GM12878 (cell line): ENCODE measurements at regions not wholly inside any gene's neighbourhood (a gene's known extent, or its start where the extent isn't known, plus 50 kb on each side); places are given as distances from the start of the nearest gene placed in this dataset.

Source experiments
- ATAC-seq: fragments of 200-7000 bp; cut with Tn5 transposase; 3 replicates; pipeline ENCODE4 v1.9.1; 2020; ENCODE audit warnings: mild to moderate bottlenecking, moderate library complexity
- BruUV-seq: library from RNA; stranded (reverse); fragments of 400-500 nt; replicated peaks from 2 replicates; lab custom pipeline; 2021; lab: Mats Ljungman, UMichigan
- CTCF ChIA-PET: fragments of 300-600 bp; sonication (Branson Sonifier 250); formaldehyde crosslinking; extraction: SDS; loops from one replicate; lab custom pipeline; 2021; ENCODE audit warnings: inconsistent platforms; lab: Yijun Ruan, JAX
- POLR2A ChIA-PET: fragments of 350-600 bp; formaldehyde crosslinking; extraction: SDS; loops from one replicate; lab custom pipeline; 2021; ENCODE audit warnings: inconsistent platforms; lab: Charles Lee
- RAD21 ChIA-PET: fragments of 300-600 bp; sonication (Branson Sonifier 250); formaldehyde crosslinking; loops from one replicate; lab custom pipeline; 2023; ENCODE audit warnings: antibody characterized with exemption; ENCODE audit not compliant: unreplicated experiment; lab: Charles Lee
- SMC1A ChIA-PET: fragments of 300-600 bp; sonication (Branson Sonifier 250); formaldehyde crosslinking; loops from one replicate; lab custom pipeline; 2023; ENCODE audit not compliant: unreplicated experiment, uncharacterized antibody; lab: Charles Lee
- DNase-seq: peaks from one replicate; pipeline ENCODE4 v3.0.0-alpha.2; 2011; ENCODE audit warnings: low read depth, low spot score
- FAIRE-seq: peaks from 3 replicates; lab custom pipeline; 2011; peaks lifted over from hg19 to GRCh38; lab: Jason Lieb, UNC
- H2AFZ ChIP-seq: 2 replicates; pipeline ENCODE4 v1.6.0; 2011; ENCODE audit warnings: low read depth, low read length, control low read depth; ENCODE audit not compliant: control insufficient read depth
- H3K27ac ChIP-seq: 2 replicates; pipeline ENCODE4 v1.5.1; 2011; ENCODE audit warnings: control low read depth; ENCODE audit not compliant: control insufficient read depth, insufficient read depth
- H3K27me3 ChIP-seq, 2 experiments: replicated peaks in 1 of 2; 2 replicates each; pipeline versions ENCODE4 v1.6.0 to v1.6.1; 2011; ENCODE audit warnings: low read length in 1 of 2; ENCODE audit not compliant: control insufficient read depth in 2 of 2, insufficient read depth in 2 of 2
- H3K36me3 ChIP-seq, 2 experiments: 2 replicates each; pipeline ENCODE4 v1.5.1; 2011; ENCODE audit warnings: low read length in 1 of 2; ENCODE audit not compliant: control insufficient read depth in 2 of 2, insufficient read depth in 2 of 2
- H3K4me1 ChIP-seq: 2 replicates; pipeline ENCODE4 v1.6.1; 2011; ENCODE audit warnings: mild to moderate bottlenecking, low read length, moderate library complexity, mixed read lengths; ENCODE audit not compliant: control insufficient read depth, insufficient read depth
- H3K4me2 ChIP-seq: 2 replicates; pipeline ENCODE4 v1.6.0; 2011; ENCODE audit warnings: control low read depth; ENCODE audit not compliant: control insufficient read depth, insufficient read depth
- H3K4me3 ChIP-seq: fragments of 200-600 bp; sonication (generic); 2 replicates; pipeline ENCODE4 v1.5.1; 2016
- H3K79me2 ChIP-seq: 2 replicates; pipeline ENCODE4 v1.6.0; 2011; ENCODE audit warnings: low read length; ENCODE audit not compliant: control insufficient read depth, insufficient read depth
- H3K9ac ChIP-seq: 2 replicates; pipeline ENCODE4 v1.8.0; 2011; ENCODE audit warnings: low read length, control low read depth, mixed read lengths; ENCODE audit not compliant: control insufficient read depth, insufficient read depth
- H3K9me3 ChIP-seq: replicated peaks from 3 replicates; pipeline ENCODE4 v1.5.1; 2011; ENCODE audit warnings: mild to moderate bottlenecking, low read length; ENCODE audit not compliant: control insufficient read depth, insufficient read depth
- H4K20me1 ChIP-seq: 2 replicates; pipeline ENCODE4 v1.6.0; 2011; ENCODE audit not compliant: control insufficient read depth, insufficient read depth
- ATF2 ChIP-seq: IDR thresholded peaks from 2 replicates; pipeline ENCODE4 v1.6.1; 2012; ENCODE audit warnings: low read length, inconsistent platforms
- CHD4 ChIP-seq: fragments of 200-600 bp; sonication (generic); IDR thresholded peaks from 2 replicates; pipeline ENCODE4 v1.6.1; 2016; ENCODE audit warnings: mild to moderate bottlenecking
- CTCF ChIP-seq, 3 experiments: IDR thresholded peaks in 2 of 3; conservative IDR thresholded peaks in 1 of 3; 2 replicates each; pipeline ENCODE4 v1.5.1; 2011; ENCODE audit warnings: low read depth in 3 of 3, low read length in 3 of 3, mild to moderate bottlenecking in 3 of 3, control low read depth in 2 of 3, moderate library complexity in 2 of 3, inconsistent platforms in 1 of 3, mixed read lengths in 1 of 3; ENCODE audit not compliant: control insufficient read depth in 2 of 3, insufficient read depth in 1 of 3; ENCODE audit errors: extremely low read depth in 1 of 3
- E4F1 ChIP-seq: fragments of 450-650 bp; IDR thresholded peaks from 2 replicates; pipeline ENCODE4 v1.6.1; 2018; ENCODE audit warnings: borderline replicate concordance, mild to moderate bottlenecking; ENCODE audit not compliant: partially characterized antibody
- HDGF ChIP-seq: fragments of 450-650 bp; IDR thresholded peaks from 2 replicates; pipeline ENCODE4 v1.6.1; 2016; ENCODE audit warnings: antibody characterized with exemption
- HSF1 ChIP-seq: fragments of 150-350 bp; IDR thresholded peaks from 2 replicates; pipeline ENCODE4 v1.6.1; 2014; ENCODE audit warnings: mild to moderate bottlenecking, low read depth, low read length
- KAT2A ChIP-seq: conservative IDR thresholded peaks from 2 replicates; pipeline ENCODE4 v1.6.1; 2011; ENCODE audit warnings: low read depth, low read length; ENCODE audit not compliant: control insufficient read depth
- KDM1A ChIP-seq: fragments of 200-600 bp; sonication (generic); IDR thresholded peaks from 2 replicates; pipeline ENCODE4 v1.6.1; 2016; ENCODE audit warnings: borderline replicate concordance
- MYC ChIP-seq: IDR thresholded peaks from 2 replicates; pipeline ENCODE4 v1.6.1; 2011; ENCODE audit warnings: mild to moderate bottlenecking, low read length, moderate library complexity, inconsistent platforms; ENCODE audit not compliant: insufficient read depth, insufficient replicate concordance, insufficient read length, severe bottlenecking
- PAX8 ChIP-seq: fragments of 450-650 bp; IDR thresholded peaks from 2 replicates; pipeline ENCODE4 v1.6.1; 2017; ENCODE audit warnings: mild to moderate bottlenecking, moderate library complexity
- POLR2AphosphoS2 ChIP-seq: IDR thresholded peaks from 2 replicates; pipeline ENCODE4 v1.6.1; 2011; ENCODE audit warnings: low read depth, mild to moderate bottlenecking, low read length, improper control_type of control experiment, moderate library complexity
- SMAD1 ChIP-seq: fragments of 450-650 bp; IDR thresholded peaks from 2 replicates; pipeline ENCODE4 v1.6.1; 2018; ENCODE audit warnings: mild to moderate bottlenecking, low read depth; ENCODE audit not compliant: partially characterized antibody
- SP1 ChIP-seq: IDR thresholded peaks from one replicate; pipeline ENCODE4 v1.6.1; 2011; ENCODE audit warnings: low read depth, low read length
- SREBF1 ChIP-seq: IDR thresholded peaks from 2 replicates; pipeline ENCODE4 v1.6.1; 2012; ENCODE audit warnings: mild to moderate bottlenecking, low read length
- TAF1 ChIP-seq: IDR thresholded peaks from 2 replicates; pipeline ENCODE4 v1.6.1; 2011; ENCODE audit warnings: mild to moderate bottlenecking, low read depth, low read length, borderline replicate concordance
- TBL1XR1 ChIP-seq: IDR thresholded peaks from 2 replicates; pipeline ENCODE4 v1.6.1; 2012; ENCODE audit warnings: low read depth, low read length, improper control_type of control experiment
- YY1 ChIP-seq: IDR thresholded peaks from 2 replicates; pipeline ENCODE4 v1.6.1; 2011; ENCODE audit warnings: low read depth, mild to moderate bottlenecking, low read length
- ZNF24 ChIP-seq: fragments of 450-650 bp; IDR thresholded peaks from 2 replicates; pipeline ENCODE4 v1.6.1; 2017; ENCODE audit warnings: antibody characterized with exemption, mild to moderate bottlenecking
- WGBS: methylation state at CpG from one replicate; pipeline ENCODE4 v1.1.6; 2016; ENCODE audit warnings: low lambda C conversion rate; ENCODE audit not compliant: insufficient replicate concordance, insufficient coverage; ENCODE audit errors: missing lambda C conversion rate; 5-methylcytosine and 5-hydroxymethylcytosine counted together
- in situ Hi-C: fragments of 300-500 bp; cut with MboI; formaldehyde crosslinking; loops from 9 replicates; pipeline ENCODE4 v1.14.3; 2018; ENCODE audit warnings: mixed read lengths
- intact Hi-C: fragments of 100-400 bp; cut with micrococcal nuclease; formaldehyde crosslinking; loops from one replicate; pipeline ENCODE4 v1.14.2; 2022; ENCODE audit not compliant: unreplicated experiment

GRCh38 chr21:27498025-27498424, 531.1 kb upstream of the ADAMTS5 start (continued):
- TF ChIP-seq TAF1, result no peak
- no peak for TF ChIP-seq KDM1A
- TF ChIP-seq CHD4, result no peak
- no peak for TF ChIP-seq ZNF24

- no peaks in the 10 kb centered on the region for H3K27me3 ChIP-seq
- in situ Hi-C loops, result no loop called here
- no peak for ATAC-seq
- BruUV-seq, result no TSS peak
- ChIA-PET RAD21 (no interaction called here), CTCF (no interaction called here), SMC1A (no interaction called here), POLR2A (no interaction called here)
- H3K9ac ChIP-seq, result no peak overlapping the region
- DNase-seq, result no peak
- FAIRE-seq, result no peak
- H3K36me3 ChIP-seq, result no peaks in the 10 kb centered on the region
- no peaks in the 10 kb centered on the region for H4K20me1 ChIP-seq
- 6% methylated on average over 1 of the region's 1 CpG for WGBS
- H3K9me3 ChIP-seq, result no peaks in the 10 kb centered on the region; the same call in 2 of the 3 replicates
- intact Hi-C loops, result no loop called here
- no peak overlapping the region for H2AFZ ChIP-seq
- H3K79me2 ChIP-seq, result no peaks in the 10 kb centered on the region
- no peaks in the 10 kb centered on the region for H3K4me1 ChIP-seq
- no peak overlapping the region for H3K27ac ChIP-seq
- no peak overlapping the region for H3K4me2 ChIP-seq
- no peak overlapping the region for H3K4me3 ChIP-seq
- TF ChIP-seq SMAD1 (no peak), HDGF (no peak), YY1 (no peak), MYC (no peak), SP1 (no peak), HSF1 (no peak), POLR2AphosphoS2 (no peak), KAT2A (no peak), ATF2 (no peak), SREBF1 (no peak), PAX8 (no peak), E4F1 (no peak), CTCF (IDR thresholded peaks at IDR 0.05 in 2 of 3, conservative IDR thresholded peaks at IDR 0.05 in 1 of 3; ENCODE audit: control insufficient read depth in 2 of 3, extremely low read depth in 1 of 3, insufficient read depth in 1 of 3, low read depth in 3 of 3, low read length in 3 of 3) (no peak), TBL1XR1 (no peak)
Observed at GRCh38 chr21:27495836-27496235, 528.9 kb upstream of the ADAMTS5 start.
